Immature natural killer cell (primary cell): ENCODE measurements at regions not wholly inside any gene's neighbourhood (a gene's known extent, or its start where the extent isn't known, plus 50 kb on each side); places are given as distances from the start of the nearest gene placed in this dataset.

Experiments
- DNase-seq, 3 donors: peaks; one replicate each; pipeline ENCODE4 v3.0.0; 2022; ENCODE audit warnings: mixed read lengths in 1 of 3
- H3K27ac Mint-ChIP-seq, 6 donors: one replicate each; pipeline ENCODE4 v1.8.0; 2020; ENCODE audit warnings: mixed read lengths in 6 of 6, mild to moderate bottlenecking in 5 of 6, inconsistent platforms in 4 of 6, moderate library complexity in 3 of 6
- H3K27me3 Mint-ChIP-seq, 3 donors: one replicate each; pipeline ENCODE4 v1.8.0; 2020 to 2021; ENCODE audit warnings: low read depth in 3 of 3, mild to moderate bottlenecking in 3 of 3, mixed read lengths in 3 of 3, moderate library complexity in 3 of 3, inconsistent platforms in 1 of 3
- H3K36me3 Mint-ChIP-seq, 3 donors: one replicate each; pipeline ENCODE4 v1.8.0; 2020; ENCODE audit warnings: mixed read lengths in 3 of 3, inconsistent platforms in 2 of 3, mild to moderate bottlenecking in 2 of 3
- H3K4me1 Mint-ChIP-seq, 2 donors: one replicate each; pipeline ENCODE4 v1.8.0; 2020; ENCODE audit warnings: inconsistent platforms in 2 of 2, mild to moderate bottlenecking in 2 of 2, mixed read lengths in 2 of 2, moderate library complexity in 1 of 2
- H3K4me3 Mint-ChIP-seq, 5 donors: one replicate each; pipeline ENCODE4 v1.8.0; 2020; ENCODE audit warnings: mild to moderate bottlenecking in 5 of 5, mixed read lengths in 5 of 5, inconsistent platforms in 3 of 5, moderate library complexity in 3 of 5
- H3K9me3 Mint-ChIP-seq, 6 donors: one replicate each; pipeline ENCODE4 v1.8.0; 2020; ENCODE audit warnings: mild to moderate bottlenecking in 6 of 6, mixed read lengths in 6 of 6, inconsistent platforms in 4 of 6, moderate library complexity in 3 of 6

GRCh38 chr16:77536809-77537208 lies 102.0 kb upstream of the ADAMTS18 start:
- H3K27me3 Mint-ChIP-seq = peaks cover 1 to 9% (median 6%) of the 10 kb centered on the region in 3 donors
- H3K27ac Mint-ChIP-seq = no peak overlapping the region
- no peak for DNase-seq
- no peaks in the 10 kb centered on the region for H3K9me3 Mint-ChIP-seq
- H3K36me3 Mint-ChIP-seq = no peaks in the 10 kb centered on the region
- no peaks in the 10 kb centered on the region for H3K4me1 Mint-ChIP-seq
- no peak overlapping the region for H3K4me3 Mint-ChIP-seq

- no peak overlapping the region for H3K27ac Mint-ChIP-seq
- no peak for DNase-seq
- peaks cover 6% of the 10 kb centered on the region in 3 donors for H3K27me3 Mint-ChIP-seq
- H3K9me3 Mint-ChIP-seq = no peaks in the 10 kb centered on the region
- H3K4me3 Mint-ChIP-seq = no peak overlapping the region
- no peaks in the 10 kb centered on the region for H3K4me1 Mint-ChIP-seq
- H3K36me3 Mint-ChIP-seq = no peaks in the 10 kb centered on the region
Measured at GRCh38 chr16:77539421-77540034, 104.7 kb upstream of the ADAMTS18 start.

GRCh38 chr16:77540646-77541045 lies 105.8 kb upstream of the ADAMTS18 start:
- H3K27me3 Mint-ChIP-seq = peaks cover 2 to 6% (median 4%) of the 10 kb centered on the region in 3 donors
- H3K27ac Mint-ChIP-seq = no peak overlapping the region
- no peak overlapping the region for H3K4me3 Mint-ChIP-seq
- DNase-seq = no peak
- no peaks in the 10 kb centered on the region for H3K36me3 Mint-ChIP-seq
- no peaks in the 10 kb centered on the region for H3K9me3 Mint-ChIP-seq
- H3K4me1 Mint-ChIP-seq = no peaks in the 10 kb centered on the region

- DNase-seq = no peak
- Mint-ChIP-seq H3K27me3 (peaks cover 2 to 6% (median 4%) of the 10 kb centered on the region in 3 donors), H3K4me3 (no peak overlapping the region), H3K9me3 (no peaks in the 10 kb centered on the region), H3K4me1 (no peaks in the 10 kb centered on the region), H3K36me3 (no peaks in the 10 kb centered on the region), H3K27ac (no peak overlapping the region)
Measured at GRCh38 chr16:77541165-77541564, 106.3 kb upstream of the ADAMTS18 start.

- Mint-ChIP-seq H3K4me3 (no peak overlapping the region), H3K27me3 (peaks cover 2 to 6% (median 3%) of the 10 kb centered on the region in 3 donors), H3K4me1 (no peaks in the 10 kb centered on the region), H3K27ac (no peak overlapping the region), H3K9me3 (peaks cover 0 to 2% (median 0%) of the 10 kb centered on the region in 6 donors), H3K36me3 (no peaks in the 10 kb centered on the region)
- no peak for DNase-seq
Measured at GRCh38 chr16:77548151-77548550, 113.3 kb upstream of the ADAMTS18 start.

GRCh38 chr16:77548766-77549165 lies 113.9 kb upstream of the ADAMTS18 start:
- H3K36me3 Mint-ChIP-seq = no peaks in the 10 kb centered on the region

GRCh38 chr16:77549876-77550275 lies 115.0 kb upstream of the ADAMTS18 start:
- H3K4me3 Mint-ChIP-seq = no peak overlapping the region
- no peaks in the 10 kb centered on the region for H3K36me3 Mint-ChIP-seq
- H3K9me3 Mint-ChIP-seq = peaks cover 0 to 2% (median 0%) of the 10 kb centered on the region in 6 donors
- H3K27me3 Mint-ChIP-seq = peaks cover 2 to 5% (median 3%) of the 10 kb centered on the region in 3 donors
- DNase-seq = no peak
- H3K27ac Mint-ChIP-seq = no peak overlapping the region
- no peaks in the 10 kb centered on the region for H3K4me1 Mint-ChIP-seq

More at GRCh38 chr16:77548766-77549165, 113.9 kb upstream of the ADAMTS18 start:
- H3K4me1 Mint-ChIP-seq = no peaks in the 10 kb centered on the region
- no peak overlapping the region for H3K4me3 Mint-ChIP-seq
- H3K27ac Mint-ChIP-seq = no peak overlapping the region
- no peak for DNase-seq
- peaks cover 2 to 4% (median 3%) of the 10 kb centered on the region in 3 donors for H3K27me3 Mint-ChIP-seq
- peaks cover 0 to 2% (median 0%) of the 10 kb centered on the region in 6 donors for H3K9me3 Mint-ChIP-seq

- DNase-seq = no peak
- Mint-ChIP-seq H3K9me3 (peaks cover 0 to 2% (median 0%) of the 10 kb centered on the region in 6 donors), H3K4me3 (no peak overlapping the region), H3K36me3 (no peaks in the 10 kb centered on the region), H3K27ac (no peak overlapping the region), H3K27me3 (peaks cover 2 to 5% (median 4%) of the 10 kb centered on the region in 3 donors), H3K4me1 (no peaks in the 10 kb centered on the region)
Measured at GRCh38 chr16:77551357-77551756, 116.5 kb upstream of the ADAMTS18 start.

- no peaks in the 10 kb centered on the region for H3K36me3 Mint-ChIP-seq
- no peak for DNase-seq
- peaks cover 0 to 2% (median 0%) of the 10 kb centered on the region in 6 donors for H3K9me3 Mint-ChIP-seq
- H3K4me1 Mint-ChIP-seq = no peaks in the 10 kb centered on the region
- H3K27ac Mint-ChIP-seq = no peak overlapping the region
- H3K4me3 Mint-ChIP-seq = no peak overlapping the region
- peaks cover 0 to 5% (median 4%) of the 10 kb centered on the region in 3 donors for H3K27me3 Mint-ChIP-seq
Measured at GRCh38 chr16:77553130-77553529, 118.3 kb upstream of the ADAMTS18 start.

- Mint-ChIP-seq H3K27me3 (peaks cover 0 to 4% (median 2%) of the 10 kb centered on the region in 3 donors), H3K4me3 (no peak overlapping the region), H3K9me3 (peaks cover 0 to 2% (median 0%) of the 10 kb centered on the region in 6 donors), H3K36me3 (no peaks in the 10 kb centered on the region), H3K4me1 (no peaks in the 10 kb centered on the region), H3K27ac (no peak overlapping the region)
- no peak for DNase-seq
Measured at GRCh38 chr16:77555126-77555525, 120.3 kb upstream of the ADAMTS18 start.

GRCh38 chr16:77555791-77556190 lies 121.0 kb upstream of the ADAMTS18 start:
- Mint-ChIP-seq H3K36me3 (no peaks in the 10 kb centered on the region), H3K27ac (no peak overlapping the region), H3K4me1 (no peaks in the 10 kb centered on the region), H3K9me3 (no peaks in the 10 kb centered on the region), H3K4me3 (no peak overlapping the region), H3K27me3 (peaks cover 0 to 4% (median 2%) of the 10 kb centered on the region in 3 donors)
- DNase-seq = no peak

GRCh38 chr16:77556201-77556873 lies 121.5 kb upstream of the ADAMTS18 start:
- Mint-ChIP-seq H3K9me3 (no peaks in the 10 kb centered on the region), H3K36me3 (no peaks in the 10 kb centered on the region), H3K4me1 (no peaks in the 10 kb centered on the region), H3K27me3 (peaks cover 0 to 4% (median 2%) of the 10 kb centered on the region in 3 donors), H3K4me3 (no peak overlapping the region), H3K27ac (no peak overlapping the region)
- DNase-seq = no peak

- no peaks in the 10 kb centered on the region for H3K9me3 Mint-ChIP-seq
- no peaks in the 10 kb centered on the region for H3K4me1 Mint-ChIP-seq
- no peaks in the 10 kb centered on the region for H3K36me3 Mint-ChIP-seq
- no peak overlapping the region for H3K4me3 Mint-ChIP-seq
- no peak overlapping the region for H3K27ac Mint-ChIP-seq
- H3K27me3 Mint-ChIP-seq = peaks cover 0 to 4% (median 2%) of the 10 kb centered on the region in 3 donors
- DNase-seq = no peak
Measured at GRCh38 chr16:77557385-77557784, 122.6 kb upstream of the ADAMTS18 start.

GRCh38 chr16:77558786-77559185 lies 124.0 kb upstream of the ADAMTS18 start:
- no peaks in the 10 kb centered on the region for H3K36me3 Mint-ChIP-seq
- H3K27ac Mint-ChIP-seq = no peak overlapping the region
- H3K27me3 Mint-ChIP-seq = peaks cover 0 to 2% (median 2%) of the 10 kb centered on the region in 3 donors
- H3K4me1 Mint-ChIP-seq = no peaks in the 10 kb centered on the region
- no peak overlapping the region for H3K4me3 Mint-ChIP-seq
- H3K9me3 Mint-ChIP-seq = no peaks in the 10 kb centered on the region
- DNase-seq = no peak
